ENCODE measurements at regions not wholly inside any gene's neighbourhood (a gene's known extent, or its start where the extent isn't known, plus 50 kb on each side); places are given as distances from the start of the nearest gene placed in this dataset.
"Not testable (repeated sequence)": the region's sequence is repeated elsewhere in the genome, so short reads cannot be mapped to it uniquely, and the experiment has no call there.

DNA sequence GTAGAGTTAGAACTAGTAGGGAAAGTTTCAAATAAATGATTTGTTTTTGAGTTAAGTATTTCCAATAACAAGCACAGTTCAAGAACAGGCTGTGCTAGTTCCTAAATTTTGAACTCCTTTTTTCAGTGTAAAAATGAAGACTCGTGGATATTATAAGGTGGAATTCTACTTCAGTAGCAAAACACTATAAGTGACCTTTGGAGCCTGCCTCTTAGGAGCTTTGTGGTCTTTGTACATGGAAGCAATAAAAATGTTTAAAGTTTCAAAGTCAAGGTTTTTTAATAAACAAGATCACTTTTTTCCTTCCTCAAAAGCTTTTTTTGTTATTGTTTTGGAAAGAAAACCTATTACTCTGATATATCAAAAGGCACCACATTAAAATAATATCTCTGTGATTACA, 292.4 kb upstream of the VWC2 start:
- DNase-seq (ENCODE audit: low spot score), result no peak

- no peak for DNase-seq (ENCODE audit: low spot score)
These were observed 290.3 kb upstream of the VWC2 start for GRCh38 chr7:49483142-49483541.

- DNase-seq (ENCODE audit: low spot score), result no peak
These were observed 286.2 kb upstream of the VWC2 start for GRCh38 chr7:49486974-49487829.

DNA sequence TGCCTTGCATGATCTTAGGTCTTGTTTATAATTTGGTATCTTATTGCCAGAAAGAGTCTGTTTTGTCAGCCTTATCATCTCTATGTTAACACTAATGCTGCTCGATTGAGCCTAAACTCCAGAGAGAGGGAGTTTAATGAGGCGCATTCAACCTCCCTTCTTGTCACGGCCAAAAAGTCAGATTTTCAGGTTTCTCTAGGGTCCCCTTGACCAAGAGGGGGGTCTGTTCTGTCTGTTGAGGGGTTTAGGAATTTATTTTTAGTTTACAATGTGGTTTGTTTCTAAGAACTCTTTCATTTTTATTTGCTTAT, 285.7 kb upstream of the VWC2 start:
- DNase-seq (ENCODE audit: low spot score), result no peak

DNA sequence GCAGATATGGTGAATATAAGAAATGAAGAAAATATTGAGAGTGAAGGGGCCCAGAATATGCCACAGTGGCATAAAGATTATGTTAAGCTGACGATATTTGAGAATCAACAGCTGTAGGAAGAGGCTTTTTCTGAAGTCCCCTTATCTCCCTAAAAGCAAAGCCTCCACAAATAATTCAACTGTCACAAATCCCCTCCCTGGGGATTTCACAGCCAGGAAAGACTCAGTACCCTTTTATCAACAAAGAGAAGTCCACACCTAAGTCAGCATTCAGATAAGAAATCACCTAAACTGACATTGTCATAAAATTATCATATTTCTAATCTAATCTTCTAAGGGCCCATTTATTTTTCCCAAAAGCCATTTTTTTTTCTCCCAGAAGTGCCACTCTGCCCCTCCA, 284.9 kb upstream of the VWC2 start:
- DNase-seq (ENCODE audit: low spot score), result no peak

- DNase-seq (ENCODE audit: low spot score), result no peak
These were observed 276.0 kb upstream of the VWC2 start for GRCh38 chr7:49497471-49497870.

GRCh38 chr7:49500741-49501140, 272.7 kb upstream of the VWC2 start:
- no peak for DNase-seq (ENCODE audit: low spot score)

- not testable (repeated sequence) for DNase-seq (ENCODE audit: low spot score)
These were observed 266.2 kb upstream of the VWC2 start for GRCh38 chr7:49507206-49507605.

- no peak for DNase-seq (ENCODE audit: low spot score)
These were observed 259.5 kb upstream of the VWC2 start for GRCh38 chr7:49513911-49514310.

DNA sequence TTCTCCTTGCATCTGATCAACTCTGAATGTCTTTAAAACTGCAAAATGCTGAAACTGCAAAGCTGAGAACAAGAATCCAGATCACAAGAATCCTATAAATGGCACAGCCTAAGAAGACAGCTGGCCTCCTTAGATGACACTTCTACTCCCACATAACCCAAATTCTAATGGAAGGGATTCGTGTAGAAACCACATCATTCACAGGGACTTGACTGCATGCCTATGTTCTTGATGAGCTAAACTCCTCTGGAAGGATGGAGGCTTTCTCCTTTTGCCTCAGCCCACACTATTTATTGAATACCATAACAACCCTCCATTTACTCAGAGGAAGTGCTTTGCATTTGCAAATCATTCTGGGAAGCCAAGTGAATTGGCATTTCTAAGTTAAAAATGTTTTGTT, 252.5 kb upstream of the VWC2 start:
- DNase-seq (ENCODE audit: low spot score), result no peak

GRCh38 chr7:49522111-49522510, 251.3 kb upstream of the VWC2 start:
- DNase-seq (ENCODE audit: low spot score), result no peak

DNA sequence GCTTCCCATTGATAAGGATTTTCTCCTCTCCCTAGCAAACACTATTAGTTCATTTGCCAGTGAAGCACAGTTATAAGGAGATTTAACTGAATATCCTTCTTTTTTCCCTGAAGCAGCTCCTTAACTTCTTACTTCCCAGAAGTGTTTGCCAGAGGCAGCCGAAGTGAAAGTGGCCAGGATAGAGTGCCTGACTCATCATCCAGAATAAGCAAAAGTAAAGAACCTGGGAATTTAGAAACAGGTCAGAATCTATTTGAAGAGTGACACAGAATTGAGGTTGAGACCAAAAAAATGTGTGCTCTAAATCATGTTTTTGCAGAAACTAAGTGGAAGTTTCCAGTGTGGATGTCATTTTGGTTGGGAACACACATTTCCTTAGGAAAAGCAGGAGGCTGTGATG, 249.6 kb upstream of the VWC2 start:
- no peak for DNase-seq (ENCODE audit: low spot score)

- DNase-seq (ENCODE audit: low spot score), result no peak
These were observed 246.3 kb upstream of the VWC2 start for GRCh38 chr7:49527182-49527581.

DNA sequence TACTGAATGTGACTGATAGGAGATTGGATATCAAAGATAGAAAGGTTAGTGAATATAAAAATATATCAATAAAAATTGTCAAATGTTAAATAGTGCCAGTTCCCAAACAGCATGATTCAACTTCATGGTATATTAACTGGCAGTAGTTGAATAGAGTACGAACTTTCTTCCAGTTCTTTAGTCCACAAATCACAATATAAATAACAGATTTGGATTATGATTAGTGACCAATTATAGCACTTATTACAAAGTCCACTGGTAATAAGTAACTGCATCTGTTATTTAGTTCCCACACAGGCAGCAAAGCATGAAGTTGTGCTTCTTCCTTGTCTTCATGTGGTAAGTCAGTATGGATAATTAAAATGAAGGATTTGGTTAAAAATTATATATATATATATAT, 243.0 kb upstream of the VWC2 start:
- no peak for DNase-seq (ENCODE audit: low spot score)

GRCh38 chr7:49563693-49564378, 209.6 kb upstream of the VWC2 start:
- DNase-seq (ENCODE audit: low spot score), result no peak

DNA sequence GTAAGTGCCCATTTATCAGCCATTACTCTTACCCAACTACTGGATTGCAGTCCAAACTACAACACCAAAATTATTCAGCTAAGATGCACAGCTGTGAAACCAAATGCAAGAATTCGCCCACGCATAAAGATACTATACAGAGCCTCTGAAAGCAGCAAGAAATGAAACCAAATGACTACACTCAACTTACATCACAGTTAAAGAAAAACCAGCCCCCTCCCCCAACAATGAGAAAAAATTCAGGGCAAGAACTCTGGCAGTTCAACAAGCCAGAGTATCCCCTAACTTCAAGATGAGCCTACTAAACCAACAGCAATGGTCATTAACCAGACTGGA, 209.1 kb upstream of the VWC2 start:
- DNase-seq (ENCODE audit: low spot score), result no peak

DNA sequence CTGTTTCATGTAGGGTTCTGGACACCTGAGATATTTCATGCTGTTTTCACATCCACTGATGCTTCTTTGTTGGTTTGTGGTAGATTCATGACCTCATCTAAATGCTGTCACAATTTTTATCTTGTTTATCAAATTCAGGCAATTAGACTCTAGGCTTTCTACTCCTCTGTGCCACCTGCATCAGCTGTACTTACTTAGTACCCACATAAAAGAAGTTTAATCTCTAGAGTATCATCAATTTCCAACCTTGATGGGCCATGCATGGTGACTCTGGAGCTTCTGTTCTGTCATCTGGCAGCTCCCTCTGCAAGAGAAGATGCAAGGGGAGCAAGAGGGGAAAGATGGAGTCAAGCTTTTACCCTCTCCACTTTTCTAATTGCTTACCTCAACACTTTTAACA, 195.9 kb upstream of the VWC2 start:
- DNase-seq (ENCODE audit: low spot score), result no peak

- DNase-seq (ENCODE audit: low spot score), result no peak
These were observed 194.0 kb upstream of the VWC2 start for GRCh38 chr7:49579408-49579807.

DNA sequence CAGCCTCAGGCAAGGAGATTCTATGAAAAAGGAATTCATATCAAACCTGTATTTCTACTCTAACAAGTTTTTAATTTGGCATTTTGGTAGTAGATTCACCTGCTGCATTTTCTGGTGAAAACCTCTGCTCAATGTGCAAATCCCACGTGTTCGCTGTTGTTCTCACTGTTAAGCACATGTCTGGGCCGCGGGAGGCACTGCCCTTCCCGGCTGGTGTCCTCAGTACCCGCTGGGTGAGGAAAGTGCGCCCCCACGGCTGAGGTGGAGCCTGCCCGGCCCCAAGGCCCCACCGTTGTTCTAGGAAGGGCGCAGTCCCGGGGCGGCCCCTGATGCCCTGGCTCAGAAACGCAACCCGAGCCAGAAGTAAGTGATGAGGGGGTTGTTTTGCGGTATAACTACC, 193.4 kb upstream of the VWC2 start:
- DNase-seq (ENCODE audit: low spot score), result no peak

- DNase-seq (ENCODE audit: low spot score), result no peak
These were observed 192.7 kb upstream of the VWC2 start for GRCh38 chr7:49580761-49581160.

DNA sequence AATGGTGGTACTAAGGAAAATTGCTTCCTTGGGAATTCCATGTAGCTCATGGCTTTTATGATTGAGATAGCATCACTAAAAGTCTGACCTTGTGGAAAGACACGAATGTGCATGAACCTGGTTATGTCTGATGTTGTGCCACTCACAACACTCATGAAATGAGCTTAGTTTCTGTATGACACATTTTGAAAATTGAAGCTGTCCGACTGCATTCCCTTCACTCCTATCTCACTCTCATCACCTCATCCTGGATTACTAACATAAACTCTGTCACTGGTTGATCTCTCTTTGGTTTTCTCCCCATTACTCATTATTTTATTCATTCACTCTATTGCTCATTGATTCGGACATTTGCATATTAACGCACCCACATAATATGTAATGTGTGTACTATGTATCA, 190.0 kb upstream of the VWC2 start:
- no peak for DNase-seq (ENCODE audit: low spot score)

GRCh38 chr7:49596701-49597491, 176.5 kb upstream of the VWC2 start:
- no peak for DNase-seq (ENCODE audit: low spot score)

DNA sequence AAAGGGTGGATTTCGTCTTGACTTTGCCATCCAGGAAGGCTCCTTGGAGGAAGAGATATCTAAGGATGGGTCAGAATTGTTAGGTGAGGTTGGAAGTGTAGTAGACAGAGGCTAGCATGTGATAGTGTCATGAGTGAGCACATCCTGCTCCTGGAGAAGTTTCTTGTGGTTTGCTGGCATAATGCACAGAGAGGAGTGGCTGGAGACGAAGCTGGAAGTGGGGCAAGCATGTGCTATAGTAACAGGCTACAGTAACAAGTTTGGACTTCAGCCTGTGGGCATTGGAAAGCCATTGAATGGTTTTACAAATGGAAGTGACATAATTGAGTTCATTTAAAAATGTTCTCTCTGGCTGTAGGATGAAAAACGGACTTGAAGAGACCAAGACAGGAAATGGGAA, 175.6 kb upstream of the VWC2 start:
- DNase-seq (ENCODE audit: low spot score), result no peak

All from activated CD4-positive, alpha-beta T cell treated with anti-CD3 and anti-CD28 coated beads, Interleukin-2, Interleukin-4, amounts not matched to agents 100 ng/mL and 50 ng/mL, durations not matched to agents 16 hours and 8 hours (primary cell).